Fibroblast of lung (primary cell): ENCODE measurements at regions not wholly inside any gene's neighbourhood (a gene's known extent, or its start where the extent isn't known, plus 50 kb on each side); places are given as distances from the start of the nearest gene placed in this dataset.
"Not testable (repeated sequence)": the region's sequence is repeated elsewhere in the genome, so short reads cannot be mapped to it uniquely, and the experiment has no call there.

Source experiments
- DNase-seq, 2 donors: peaks; one replicate each; pipeline versions ENCODE4 v3.0.0 to v3.0.0-alpha.2; 2010; ENCODE audit warnings: low read depth in 2 of 2
- H2AFZ ChIP-seq: 2 replicates; pipeline ENCODE4 v1.5.1; 2012; ENCODE audit warnings: low read length, control low read depth, inconsistent platforms
- H3K27ac ChIP-seq: 2 replicates; pipeline ENCODE4 v1.5.1; 2011; ENCODE audit warnings: low read length, control low read depth; ENCODE audit not compliant: insufficient read depth
- H3K27me3 ChIP-seq: 2 replicates; pipeline ENCODE4 v1.5.1; 2011; ENCODE audit warnings: mild to moderate bottlenecking, low read length; ENCODE audit not compliant: control insufficient read depth, insufficient read depth
- H3K36me3 ChIP-seq: 2 replicates; pipeline ENCODE4 v1.5.1; 2011; ENCODE audit warnings: low read length; ENCODE audit not compliant: control insufficient read depth, insufficient read depth
- H3K4me1 ChIP-seq: 2 replicates; pipeline ENCODE4 v1.5.1; 2011; ENCODE audit warnings: low read length; ENCODE audit not compliant: control insufficient read depth, insufficient read depth; ENCODE audit errors: extremely low read depth
- H3K4me2 ChIP-seq: 2 replicates; pipeline ENCODE4 v1.5.1; 2011; ENCODE audit warnings: low read length, control low read depth; ENCODE audit not compliant: insufficient read depth; ENCODE audit errors: extremely low read depth
- H3K4me3 ChIP-seq, 4 experiments: fragments of 200-600 bp in 1 of 4; sonication (generic) in 1 of 4; replicated peaks in 1 of 4; 2 replicates each; pipeline ENCODE4 v1.5.1; 2011 to 2016; ENCODE audit warnings: low read length in 4 of 4, low read depth in 3 of 4, mild to moderate bottlenecking in 3 of 4, control low read depth in 2 of 4, inconsistent platforms in 1 of 4, mixed read lengths in 1 of 4; ENCODE audit not compliant: insufficient read depth in 1 of 4; ENCODE audit errors: control extremely low read depth in 1 of 4
- H3K79me2 ChIP-seq: 2 replicates; pipeline ENCODE4 v1.5.1; 2012; ENCODE audit warnings: mild to moderate bottlenecking, low read length, inconsistent platforms; ENCODE audit not compliant: control insufficient read depth, insufficient read depth
- H3K9ac ChIP-seq: 2 replicates; pipeline ENCODE4 v1.5.1; 2011; ENCODE audit warnings: mild to moderate bottlenecking, low read length, control low read depth; ENCODE audit not compliant: insufficient read depth
- H3K9me3 ChIP-seq: 2 replicates; pipeline ENCODE4 v1.5.1; 2012; ENCODE audit warnings: low read depth, low read length; ENCODE audit not compliant: control insufficient read depth, insufficient read depth
- H4K20me1 ChIP-seq: 2 replicates; pipeline ENCODE4 v1.5.1; 2011; ENCODE audit warnings: low read length; ENCODE audit not compliant: control insufficient read depth, insufficient read depth; ENCODE audit errors: extremely low read depth

DNA sequence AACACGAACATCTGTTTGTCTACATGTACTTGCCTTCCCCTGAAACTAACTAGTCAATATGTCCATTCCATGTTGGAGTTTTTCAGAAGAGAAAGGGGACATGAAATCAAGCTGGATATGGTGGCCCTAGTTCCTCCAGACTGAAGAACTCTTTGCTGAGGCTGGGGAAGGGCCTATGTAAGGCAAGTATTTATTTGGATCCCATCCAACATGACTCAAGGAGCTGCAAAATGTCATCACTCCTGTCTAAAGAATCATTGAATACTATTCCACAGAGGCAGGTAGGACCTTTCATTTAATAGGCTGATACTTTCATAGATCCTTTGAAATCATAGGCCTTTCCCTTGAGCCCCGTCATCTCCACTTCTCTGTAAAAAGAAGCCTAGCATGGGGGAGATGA is 91.5 kb downstream of the NBPF8 start:
- not testable (repeated sequence) for H3K27ac ChIP-seq, H3K4me2 ChIP-seq, H3K36me3 ChIP-seq, DNase-seq, H3K9ac ChIP-seq, H2AFZ ChIP-seq, H3K9me3 ChIP-seq, H3K4me1 ChIP-seq, H3K79me2 ChIP-seq, H3K4me3 ChIP-seq, H4K20me1 ChIP-seq, H3K27me3 ChIP-seq

- H3K27me3 ChIP-seq, DNase-seq, H2AFZ ChIP-seq, H3K9ac ChIP-seq, H3K27ac ChIP-seq, H3K79me2 ChIP-seq, H3K4me1 ChIP-seq, H3K9me3 ChIP-seq, H3K4me2 ChIP-seq, H3K36me3 ChIP-seq, H3K4me3 ChIP-seq, H4K20me1 ChIP-seq: not testable (repeated sequence)
Measured at GRCh38 chr1:120508351-120508750, 93.5 kb downstream of the NBPF8 start.

- not testable (repeated sequence) for H3K4me3 ChIP-seq, H4K20me1 ChIP-seq, H3K27ac ChIP-seq, H3K27me3 ChIP-seq, H3K9me3 ChIP-seq, H3K9ac ChIP-seq, H2AFZ ChIP-seq, DNase-seq, H3K79me2 ChIP-seq, H3K4me1 ChIP-seq, H3K4me2 ChIP-seq, H3K36me3 ChIP-seq
Measured at GRCh38 chr1:120509258-120509657, 94.4 kb downstream of the NBPF8 start.

DNA sequence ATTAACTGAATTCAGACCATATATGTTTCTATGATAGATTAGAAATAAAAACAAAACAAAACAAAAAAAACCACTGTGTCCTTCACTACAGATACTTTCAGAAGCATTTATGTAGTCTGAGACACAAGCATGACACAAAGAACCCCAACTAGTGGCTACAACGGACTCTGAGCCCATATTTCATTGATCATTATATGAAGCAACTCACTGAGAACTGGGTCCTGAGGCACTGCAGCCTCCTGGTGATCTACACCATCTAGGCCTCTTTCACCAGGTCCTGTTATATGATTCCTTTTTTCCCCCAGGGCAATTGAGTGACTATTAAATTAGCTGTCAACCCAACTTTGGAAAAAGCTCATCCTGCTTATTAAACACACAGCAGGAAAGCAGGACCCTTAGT is 98.3 kb downstream of the NBPF8 start:
- not testable (repeated sequence) for H3K4me2 ChIP-seq, H2AFZ ChIP-seq, H3K9ac ChIP-seq, H3K4me3 ChIP-seq, DNase-seq, H3K27me3 ChIP-seq, H3K4me1 ChIP-seq, H3K27ac ChIP-seq, H3K79me2 ChIP-seq, H3K9me3 ChIP-seq, H3K36me3 ChIP-seq, H4K20me1 ChIP-seq

DNA sequence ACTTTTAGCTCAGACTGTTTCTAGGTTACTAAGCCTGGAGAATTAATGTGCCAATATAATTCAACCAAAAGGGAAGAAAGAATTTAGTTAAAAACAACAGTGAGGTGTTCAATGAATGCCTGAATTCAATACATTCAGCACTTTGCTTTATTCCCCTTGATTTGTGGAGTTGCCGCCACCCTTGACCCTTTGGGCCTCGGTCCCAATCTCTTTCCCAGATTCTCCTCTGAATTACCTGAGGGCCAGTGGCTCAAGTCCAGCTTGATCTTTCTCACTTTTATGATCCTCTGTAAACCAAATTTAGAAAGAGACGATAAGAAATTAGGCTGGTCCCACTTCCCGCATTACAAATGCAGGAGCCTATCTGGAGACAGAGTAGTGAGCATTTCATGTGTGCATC is 98.7 kb downstream of the NBPF8 start:
- not testable (repeated sequence) for H2AFZ ChIP-seq, H3K4me1 ChIP-seq, H3K9ac ChIP-seq, H3K9me3 ChIP-seq, DNase-seq, H3K27me3 ChIP-seq, H3K36me3 ChIP-seq, H3K79me2 ChIP-seq, H3K4me2 ChIP-seq, H3K27ac ChIP-seq, H3K4me3 ChIP-seq, H4K20me1 ChIP-seq

GRCh38 chr1:120519196-120519595 is 104.4 kb downstream of the NBPF8 start:
- H3K36me3 ChIP-seq, DNase-seq, H3K9ac ChIP-seq, H3K4me1 ChIP-seq, H4K20me1 ChIP-seq, H3K9me3 ChIP-seq, H3K4me2 ChIP-seq, H2AFZ ChIP-seq, H3K27ac ChIP-seq, H3K79me2 ChIP-seq, H3K4me3 ChIP-seq, H3K27me3 ChIP-seq: not testable (repeated sequence)

- H3K9ac ChIP-seq, H3K4me1 ChIP-seq, H2AFZ ChIP-seq, H3K36me3 ChIP-seq, H3K4me2 ChIP-seq, H3K9me3 ChIP-seq, DNase-seq, H4K20me1 ChIP-seq, H3K4me3 ChIP-seq, H3K27ac ChIP-seq, H3K79me2 ChIP-seq, H3K27me3 ChIP-seq: not testable (repeated sequence)
Measured at GRCh38 chr1:120524416-120524815, 109.6 kb downstream of the NBPF8 start.
